Thoracic aorta (tissue), 2 donors: ENCODE measurements at regions not wholly inside any gene's neighbourhood (a gene's known extent, or its start where the extent isn't known, plus 50 kb on each side); places are given as distances from the start of the nearest gene placed in this dataset.

ENCODE experiments used
- ATAC-seq: fragments of 150-250 bp; one replicate; pipeline ENCODE4 v1.8.0; 2017; ENCODE audit warnings: low read depth; ENCODE audit not compliant: insufficient number of reproducible peaks, low FRiP score
- DNase-seq: peaks from one replicate; pipeline ENCODE4 v3.0.0-alpha.2; 2020; ENCODE audit warnings: low spot score
- H3K27ac ChIP-seq, 2 donors: fragments of 200-600 bp; sonication (generic); 1 replicate in 1 of 2; 2 replicates in 1 of 2; pipeline ENCODE4 v1.5.1; 2016; ENCODE audit warnings: mild to moderate bottlenecking in 2 of 2, moderate library complexity in 2 of 2
- H3K27me3 ChIP-seq: fragments of 200-600 bp; sonication (generic); replicated peaks from 2 replicates; pipeline ENCODE4 v1.6.0; 2016; ENCODE audit warnings: mild to moderate bottlenecking; ENCODE audit not compliant: insufficient read depth
- H3K36me3 ChIP-seq: fragments of 200-600 bp; sonication (generic); one replicate; pipeline ENCODE4 v1.5.1; 2016
- H3K4me1 ChIP-seq, 2 donors: fragments of 200-600 bp; sonication (generic); 1 replicate in 1 of 2; 2 replicates in 1 of 2; pipeline versions ENCODE4 v1.5.1 to v1.6.0; 2016; ENCODE audit warnings: low read depth in 2 of 2, mild to moderate bottlenecking in 1 of 2; ENCODE audit not compliant: control insufficient read depth in 1 of 2
- H3K4me3 ChIP-seq: fragments of 200-600 bp; sonication (generic); 2 replicates; pipeline ENCODE4 v1.5.1; 2016; ENCODE audit warnings: mild to moderate bottlenecking
- H3K9me3 ChIP-seq: fragments of 200-600 bp; sonication (generic); 2 replicates; pipeline ENCODE4 v1.5.1; 2016
- CTCF ChIP-seq: fragments of 200-600 bp; sonication (generic); IDR thresholded peaks from one replicate; pipeline ENCODE4 v1.5.1; 2019; ENCODE audit warnings: antibody characterized with exemption

DNA sequence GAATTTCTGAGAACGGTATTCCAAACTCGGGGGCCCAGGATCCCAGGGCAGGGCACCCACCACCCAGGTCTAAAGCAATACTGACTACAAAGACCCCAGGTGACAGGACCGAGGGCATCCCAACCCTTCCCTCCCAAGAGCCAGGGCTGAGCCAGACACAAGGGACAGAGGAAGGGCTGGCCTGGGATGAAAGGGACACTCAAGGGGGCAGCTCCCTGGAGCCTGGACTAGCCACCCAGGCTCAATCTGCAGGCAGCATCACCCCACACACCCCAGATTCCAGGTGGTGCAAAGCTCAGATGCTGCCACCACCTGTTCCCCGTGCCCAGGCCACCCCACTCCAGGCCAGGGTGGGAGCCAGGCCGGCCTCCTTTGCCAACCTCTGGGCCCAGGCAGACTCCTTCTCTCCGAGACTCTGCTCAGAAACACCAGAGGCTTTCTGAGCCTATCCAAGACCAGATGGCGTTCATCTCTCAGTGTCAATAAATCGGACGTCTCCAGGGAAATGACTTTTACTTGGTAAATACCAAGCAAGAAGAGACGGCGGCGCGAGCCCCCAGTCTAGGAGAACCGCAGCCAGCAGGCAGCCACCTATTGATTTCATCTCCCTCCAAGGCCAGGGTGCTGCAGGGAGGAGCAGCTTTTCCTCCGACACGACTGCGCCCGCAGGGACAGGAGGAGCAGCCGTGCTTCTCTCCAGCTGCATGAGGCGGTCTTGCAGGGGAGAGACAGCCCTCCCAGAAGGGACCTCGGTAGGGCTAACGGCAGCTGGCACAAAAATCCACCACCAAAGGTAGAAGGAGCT lies 94.1 kb upstream of the ADAMTS2 start:
- no peak for TF ChIP-seq CTCF

GRCh38 chr5:179438461-179438860 lies 93.2 kb upstream of the ADAMTS2 start:
- Histone ChIP-seq H3K27ac (no peak overlapping the region), H3K4me1 (no peaks in the 10 kb centered on the region), H3K27me3 (no peaks in the 10 kb centered on the region), H3K36me3 (no peaks in the 10 kb centered on the region), H3K9me3 (no peaks in the 10 kb centered on the region), H3K4me3 (no peak overlapping the region)
- ATAC-seq = no peak
- DNase-seq = no peak
- TF ChIP-seq CTCF = no peak

More for the DNA sequence above, 94.1 kb upstream of the ADAMTS2 start:
- no peak for ATAC-seq
- no peaks in the 10 kb centered on the region for H3K9me3 ChIP-seq
- H3K4me1 ChIP-seq = no peaks in the 10 kb centered on the region
- H3K27ac ChIP-seq = no peak overlapping the region
- no peak overlapping the region for H3K4me3 ChIP-seq
- H3K36me3 ChIP-seq = no peaks in the 10 kb centered on the region
- DNase-seq = no peak
- H3K27me3 ChIP-seq = no peaks in the 10 kb centered on the region

- DNase-seq = no peak
Observed at GRCh38 chr5:179438011-179438441, 92.8 kb upstream of the ADAMTS2 start.

GRCh38 chr5:179437341-179438001 lies 92.2 kb upstream of the ADAMTS2 start:
- H3K27me3 ChIP-seq = no peaks in the 10 kb centered on the region
- H3K27ac ChIP-seq = no peak overlapping the region
- no peak for TF ChIP-seq CTCF
- DNase-seq (no peak), ATAC-seq (no peak)
- no peaks in the 10 kb centered on the region for H3K9me3 ChIP-seq
- H3K4me1 ChIP-seq = no peaks in the 10 kb centered on the region
- no peaks in the 10 kb centered on the region for H3K36me3 ChIP-seq
- H3K4me3 ChIP-seq = no peak overlapping the region

More at GRCh38 chr5:179438011-179438441, 92.8 kb upstream of the ADAMTS2 start:
- TF ChIP-seq CTCF = no peak
- no peaks in the 10 kb centered on the region for H3K4me1 ChIP-seq
- no peak overlapping the region for H3K27ac ChIP-seq
- H3K4me3 ChIP-seq = no peak overlapping the region
- no peaks in the 10 kb centered on the region for H3K9me3 ChIP-seq
- ATAC-seq = no peak
- no peaks in the 10 kb centered on the region for H3K36me3 ChIP-seq
- H3K27me3 ChIP-seq = no peaks in the 10 kb centered on the region

- Histone ChIP-seq H3K27me3 (no peaks in the 10 kb centered on the region), H3K9me3 (no peaks in the 10 kb centered on the region), H3K4me1 (no peaks in the 10 kb centered on the region), H3K4me3 (no peak overlapping the region), H3K36me3 (no peaks in the 10 kb centered on the region), H3K27ac (no peak overlapping the region)
- ATAC-seq (no peak), DNase-seq (no peak)
- no peak for TF ChIP-seq CTCF
Observed at GRCh38 chr5:179436321-179437122, 91.3 kb upstream of the ADAMTS2 start.
